A549 (cell line): ENCODE measurements at regions not wholly inside any gene's neighbourhood (a gene's known extent, or its start where the extent isn't known, plus 50 kb on each side); places are given as distances from the start of the nearest gene placed in this dataset.

Source experiments
- CBX8 ChIP-seq: fragments of 200-600 bp; sonication (generic); IDR thresholded peaks from 2 replicates; pipeline ENCODE4 v1.6.1; 2016
- CHD4 ChIP-seq: fragments of 200-600 bp; sonication (generic); IDR thresholded peaks from 2 replicates; pipeline ENCODE4 v1.6.1; 2016; ENCODE audit warnings: antibody characterized with exemption, mild to moderate bottlenecking, borderline replicate concordance
- CTCF ChIP-seq: fragments of >200 bp; sonication (Bioruptor Twin); formaldehyde crosslinking; IDR thresholded peaks from 3 replicates; pipeline ENCODE4 v1.5.1; 2016
- GATA3 ChIP-seq: IDR thresholded peaks from 2 replicates; pipeline ENCODE4 v1.6.1; 2012; ENCODE audit warnings: borderline replicate concordance
- HOXA7 ChIP-seq: fragments of 250-450 bp; sonication (Bioruptor Pico); IDR thresholded peaks from 2 replicates; pipeline ENCODE4 v1.5.0; 2020; ENCODE audit warnings: mild to moderate bottlenecking, moderate library complexity
- PHF8 ChIP-seq: fragments of 200-600 bp; sonication (generic); IDR thresholded peaks from 2 replicates; pipeline ENCODE4 v1.6.1; 2016; ENCODE audit warnings: low read depth, mild to moderate bottlenecking, antibody characterized with exemption, moderate library complexity, borderline replicate concordance
- POLR2A ChIP-seq: IDR thresholded peaks from 2 replicates; pipeline ENCODE4 v1.6.1; 2012; ENCODE audit warnings: mild to moderate bottlenecking, low read length
- RAD21 ChIP-seq, 2 experiments: fragments of >200 bp in 1 of 2; sonication (Bioruptor Twin) in 1 of 2; formaldehyde crosslinking in 1 of 2; IDR thresholded peaks in 1 of 2; conservative IDR thresholded peaks in 1 of 2; 2 replicates in 1 of 2; 3 replicates in 1 of 2; pipeline ENCODE4 v1.6.1; 2012 to 2018; ENCODE audit warnings: inconsistent platforms in 1 of 2
- RARB ChIP-seq: fragments of 250-450 bp; sonication (Bioruptor Pico); IDR thresholded peaks from 2 replicates; pipeline ENCODE4 v1.8.0; 2021; ENCODE audit warnings: mild to moderate bottlenecking, moderate library complexity
- SREBF2 ChIP-seq: fragments of 450-650 bp; IDR thresholded peaks from 2 replicates; pipeline ENCODE4 v1.6.1; 2014; ENCODE audit warnings: mild to moderate bottlenecking, moderate library complexity
- ZC3H11A ChIP-seq: fragments of 450-650 bp; IDR thresholded peaks from 2 replicates; pipeline ENCODE4 v1.6.1; 2014; ENCODE audit warnings: antibody characterized with exemption, mild to moderate bottlenecking
- TF ChIP-seq, protein P1 (sequence below): fragments of 200-600 bp; sonication (generic); IDR thresholded peaks from 2 replicates; pipeline ENCODE4 v1.6.1; 2016; ENCODE audit warnings: antibody characterized with exemption, mild to moderate bottlenecking, moderate library complexity
- TF ChIP-seq, protein P2 (sequence below): fragments of 250-450 bp; sonication (Bioruptor Pico); IDR thresholded peaks from 2 replicates; pipeline ENCODE4 v1.5.0; 2021; ENCODE audit warnings: mild to moderate bottlenecking, moderate library complexity, borderline replicate concordance
- TF ChIP-seq, protein P3 (sequence below): IDR thresholded peaks from 2 replicates; pipeline ENCODE4 v1.6.1; 2012

DNA sequence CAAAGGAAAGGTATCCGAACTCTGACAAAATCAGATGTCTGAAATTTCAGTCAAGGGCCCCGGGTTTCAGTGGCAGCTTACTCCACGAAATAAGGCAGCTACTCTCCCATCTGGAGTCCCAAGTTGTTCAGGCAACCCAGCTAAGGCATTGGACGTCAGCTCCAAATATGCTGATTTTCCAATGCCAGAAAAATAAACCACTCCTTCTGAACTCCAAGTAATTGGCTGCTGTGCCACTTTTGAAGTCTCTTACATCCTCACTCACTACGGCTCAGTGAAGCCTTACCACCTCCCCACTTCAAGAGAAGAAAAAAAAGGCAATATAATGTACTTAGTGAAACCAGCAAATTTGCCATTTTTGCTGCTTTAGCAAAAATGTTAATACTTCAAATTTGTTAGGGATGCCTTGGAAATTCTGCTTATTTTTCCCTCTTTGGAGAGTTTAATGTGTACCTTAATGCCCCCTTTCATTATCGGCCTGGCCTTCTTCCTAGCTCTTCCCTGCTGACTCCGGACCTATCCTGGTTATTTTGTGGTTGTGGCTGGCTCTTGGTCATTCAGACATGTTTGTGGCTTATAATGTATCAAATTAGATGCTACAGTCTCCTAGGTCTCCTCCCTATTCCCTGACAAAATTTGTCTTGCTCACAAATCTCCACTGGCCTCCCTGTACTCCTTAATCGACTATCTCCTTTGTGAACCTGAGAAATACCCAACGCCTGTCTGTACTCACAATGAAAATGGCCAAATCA lies 589.2 kb upstream of the ZEB2 start:
- TF ChIP-seq CBX8: no peak
- TF ChIP-seq SREBF2: no peak
- TF ChIP-seq GATA3: no peak
- no peak for TF ChIP-seq RARB (CRISPR knock-in tag)
- TF ChIP-seq CTCF: no peak
- no peak for TF ChIP-seq POLR2A
- no peak for TF ChIP-seq RAD21 (conservative IDR thresholded peaks at IDR 0.05 in 1 of 2, IDR thresholded peaks at IDR 0.05 in 1 of 2)
- TF ChIP-seq, protein P1, sequence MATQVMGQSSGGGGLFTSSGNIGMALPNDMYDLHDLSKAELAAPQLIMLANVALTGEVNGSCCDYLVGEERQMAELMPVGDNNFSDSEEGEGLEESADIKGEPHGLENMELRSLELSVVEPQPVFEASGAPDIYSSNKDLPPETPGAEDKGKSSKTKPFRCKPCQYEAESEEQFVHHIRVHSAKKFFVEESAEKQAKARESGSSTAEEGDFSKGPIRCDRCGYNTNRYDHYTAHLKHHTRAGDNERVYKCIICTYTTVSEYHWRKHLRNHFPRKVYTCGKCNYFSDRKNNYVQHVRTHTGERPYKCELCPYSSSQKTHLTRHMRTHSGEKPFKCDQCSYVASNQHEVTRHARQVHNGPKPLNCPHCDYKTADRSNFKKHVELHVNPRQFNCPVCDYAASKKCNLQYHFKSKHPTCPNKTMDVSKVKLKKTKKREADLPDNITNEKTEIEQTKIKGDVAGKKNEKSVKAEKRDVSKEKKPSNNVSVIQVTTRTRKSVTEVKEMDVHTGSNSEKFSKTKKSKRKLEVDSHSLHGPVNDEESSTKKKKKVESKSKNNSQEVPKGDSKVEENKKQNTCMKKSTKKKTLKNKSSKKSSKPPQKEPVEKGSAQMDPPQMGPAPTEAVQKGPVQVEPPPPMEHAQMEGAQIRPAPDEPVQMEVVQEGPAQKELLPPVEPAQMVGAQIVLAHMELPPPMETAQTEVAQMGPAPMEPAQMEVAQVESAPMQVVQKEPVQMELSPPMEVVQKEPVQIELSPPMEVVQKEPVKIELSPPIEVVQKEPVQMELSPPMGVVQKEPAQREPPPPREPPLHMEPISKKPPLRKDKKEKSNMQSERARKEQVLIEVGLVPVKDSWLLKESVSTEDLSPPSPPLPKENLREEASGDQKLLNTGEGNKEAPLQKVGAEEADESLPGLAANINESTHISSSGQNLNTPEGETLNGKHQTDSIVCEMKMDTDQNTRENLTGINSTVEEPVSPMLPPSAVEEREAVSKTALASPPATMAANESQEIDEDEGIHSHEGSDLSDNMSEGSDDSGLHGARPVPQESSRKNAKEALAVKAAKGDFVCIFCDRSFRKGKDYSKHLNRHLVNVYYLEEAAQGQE: no peak
- TF ChIP-seq, protein P2, sequence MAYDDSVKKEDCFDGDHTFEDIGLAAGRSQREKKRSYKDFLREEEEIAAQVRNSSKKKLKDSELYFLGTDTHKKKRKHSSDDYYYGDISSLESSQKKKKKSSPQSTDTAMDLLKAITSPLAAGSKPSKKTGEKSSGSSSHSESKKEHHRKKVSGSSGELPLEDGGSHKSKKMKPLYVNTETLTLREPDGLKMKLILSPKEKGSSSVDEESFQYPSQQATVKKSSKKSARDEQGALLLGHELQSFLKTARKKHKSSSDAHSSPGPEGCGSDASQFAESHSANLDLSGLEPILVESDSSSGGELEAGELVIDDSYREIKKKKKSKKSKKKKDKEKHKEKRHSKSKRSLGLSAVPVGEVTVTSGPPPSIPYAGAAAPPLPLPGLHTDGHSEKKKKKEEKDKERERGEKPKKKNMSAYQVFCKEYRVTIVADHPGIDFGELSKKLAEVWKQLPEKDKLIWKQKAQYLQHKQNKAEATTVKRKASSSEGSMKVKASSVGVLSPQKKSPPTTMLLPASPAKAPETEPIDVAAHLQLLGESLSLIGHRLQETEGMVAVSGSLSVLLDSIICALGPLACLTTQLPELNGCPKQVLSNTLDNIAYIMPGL (CRISPR knock-in tag): no peak
- TF ChIP-seq CHD4: no peak
- no peak for TF ChIP-seq PHF8
- TF ChIP-seq ZC3H11A: no peak
- no peak for TF ChIP-seq HOXA7 (CRISPR knock-in tag)
- TF ChIP-seq, protein P3, sequence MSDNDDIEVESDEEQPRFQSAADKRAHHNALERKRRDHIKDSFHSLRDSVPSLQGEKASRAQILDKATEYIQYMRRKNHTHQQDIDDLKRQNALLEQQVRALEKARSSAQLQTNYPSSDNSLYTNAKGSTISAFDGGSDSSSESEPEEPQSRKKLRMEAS: no peak
